A549 (cell line): ENCODE measurements at regions not wholly inside any gene's neighbourhood (a gene's known extent, or its start where the extent isn't known, plus 50 kb on each side); places are given as distances from the start of the nearest gene placed in this dataset.

Experiments used
- ATAC-seq, 2 experiments: fragments of 200-7000 bp in 1 of 2; fragments of >200 bp in 1 of 2; cut with Nextera tagmentation in 1 of 2; cut with Tn5 transposase in 1 of 2; 3 replicates each; pipeline versions ENCODE4 v1.8.0 to v1.9.1; 2018 to 2020; ENCODE audit warnings: mild to moderate bottlenecking in 1 of 2, moderate library complexity in 1 of 2
- CTCF ChIA-PET: fragments of 300-600 bp; sonication (Branson Sonifier 250); formaldehyde crosslinking; extraction: SDS; loops from one replicate; lab custom pipeline; 2021; ENCODE audit warnings: antibody characterized with exemption, inconsistent platforms; lab: Yijun Ruan, JAX
- POLR2A ChIA-PET: fragments of 350-600 bp; formaldehyde crosslinking; extraction: SDS; loops from one replicate; lab custom pipeline; 2021; ENCODE audit warnings: antibody characterized with exemption, inconsistent platforms; lab: Yijun Ruan, JAX
- DNase-seq, 2 experiments: peaks; one replicate each; pipeline versions ENCODE4 v3.0.0 to v3.0.0-alpha.2; 2011 to 2016; ENCODE audit warnings: low read depth in 1 of 2, low spot score in 1 of 2
- FAIRE-seq: peaks from 2 replicates; lab custom pipeline; 2011; peaks lifted over from hg19 to GRCh38; lab: Jason Lieb, UNC
- H3K27ac ChIP-seq, 2 experiments: fragments of >200 bp; sonication (Bioruptor Twin); formaldehyde crosslinking; 3 replicates each; pipeline ENCODE4 v1.5.1; 2016 to 2017
- H3K4me1 ChIP-seq: fragments of >200 bp; sonication (Bioruptor Twin); formaldehyde crosslinking; 3 replicates; pipeline ENCODE4 v1.6.1; 2016
- H3K4me2 ChIP-seq: fragments of >200 bp; sonication (Bioruptor Twin); formaldehyde crosslinking; 3 replicates; pipeline ENCODE4 v1.6.1; 2016
- H3K4me3 ChIP-seq: fragments of >200 bp; sonication (Bioruptor Twin); formaldehyde crosslinking; 3 replicates; pipeline ENCODE4 v1.5.1; 2016
- H3K9me3 ChIP-seq: fragments of >200 bp; sonication (Bioruptor Twin); formaldehyde crosslinking; 3 replicates; pipeline ENCODE4 v1.6.1; 2016
- BCL3 ChIP-seq: fragments of >200 bp; sonication (Bioruptor Twin); formaldehyde crosslinking; IDR thresholded peaks from 3 replicates; pipeline ENCODE4 v1.6.1; 2016
- CBX2 ChIP-seq: fragments of 200-600 bp; sonication (generic); IDR thresholded peaks from 2 replicates; pipeline ENCODE4 v1.6.1; 2016; ENCODE audit warnings: low read depth, mild to moderate bottlenecking, borderline replicate concordance
- CBX8 ChIP-seq: fragments of 200-600 bp; sonication (generic); IDR thresholded peaks from 2 replicates; pipeline ENCODE4 v1.6.1; 2016
- CEBPB ChIP-seq, 2 experiments: fragments of >200 bp in 1 of 2; sonication (Bioruptor Twin) in 1 of 2; formaldehyde crosslinking in 1 of 2; IDR thresholded peaks; 2 replicates each; pipeline ENCODE4 v1.6.1; 2012 to 2016
- CHD4 ChIP-seq: fragments of 200-600 bp; sonication (generic); IDR thresholded peaks from 2 replicates; pipeline ENCODE4 v1.6.1; 2016; ENCODE audit warnings: antibody characterized with exemption, mild to moderate bottlenecking, borderline replicate concordance
- E2F6 ChIP-seq: IDR thresholded peaks from 2 replicates; pipeline ENCODE4 v1.6.1; 2012; ENCODE audit warnings: low read depth, borderline replicate concordance
- EHMT2 ChIP-seq: fragments of 200-600 bp; sonication (generic); IDR thresholded peaks from 2 replicates; pipeline ENCODE4 v1.6.1; 2016; ENCODE audit warnings: antibody characterized with exemption, low read depth, mild to moderate bottlenecking, moderate library complexity
- EP300 ChIP-seq, 2 experiments: fragments of >200 bp; sonication (Bioruptor Twin); formaldehyde crosslinking; IDR thresholded peaks; 2 replicates in 1 of 2; 3 replicates in 1 of 2; pipeline ENCODE4 v1.6.1; 2016 to 2017
- GATA3 ChIP-seq: IDR thresholded peaks from 2 replicates; pipeline ENCODE4 v1.6.1; 2012; ENCODE audit warnings: borderline replicate concordance
- HOXA7 ChIP-seq: fragments of 250-450 bp; sonication (Bioruptor Pico); IDR thresholded peaks from 2 replicates; pipeline ENCODE4 v1.5.0; 2020; ENCODE audit warnings: mild to moderate bottlenecking, moderate library complexity
- HOXB5 ChIP-seq: fragments of 250-450 bp; sonication (Bioruptor Pico); IDR thresholded peaks from 2 replicates; pipeline ENCODE4 v1.5.0; 2020; ENCODE audit warnings: mild to moderate bottlenecking, moderate library complexity
- JUN ChIP-seq, 2 experiments: fragments of >200 bp; sonication (Bioruptor Twin); formaldehyde crosslinking; IDR thresholded peaks; 2 replicates in 1 of 2; 3 replicates in 1 of 2; pipeline ENCODE4 v1.6.1; 2016 to 2017
- KDM1A ChIP-seq: fragments of 200-600 bp; sonication (generic); IDR thresholded peaks from 2 replicates; pipeline ENCODE4 v1.6.1; 2016; ENCODE audit warnings: low read depth, mild to moderate bottlenecking
- MAZ ChIP-seq: fragments of 150-350 bp; IDR thresholded peaks from 2 replicates; pipeline ENCODE4 v1.6.1; 2014; ENCODE audit warnings: antibody characterized with exemption, low read depth, low read length, borderline replicate concordance
- MYC ChIP-seq: IDR thresholded peaks from 2 replicates; pipeline ENCODE4 v1.6.1; 2012; ENCODE audit warnings: mild to moderate bottlenecking, inconsistent platforms, low read length, improper control_type of control experiment, borderline replicate concordance
- POLR2A ChIP-seq: IDR thresholded peaks from 2 replicates; pipeline ENCODE4 v1.6.1; 2012; ENCODE audit warnings: mild to moderate bottlenecking, low read length
- RARB ChIP-seq: fragments of 250-450 bp; sonication (Bioruptor Pico); IDR thresholded peaks from 2 replicates; pipeline ENCODE4 v1.8.0; 2021; ENCODE audit warnings: mild to moderate bottlenecking, moderate library complexity
- REST ChIP-seq: fragments of 200-600 bp; sonication (generic); IDR thresholded peaks from 2 replicates; pipeline ENCODE4 v1.6.1; 2016; ENCODE audit warnings: antibody characterized with exemption, mild to moderate bottlenecking, moderate library complexity
- SREBF2 ChIP-seq: fragments of 450-650 bp; IDR thresholded peaks from 2 replicates; pipeline ENCODE4 v1.6.1; 2014; ENCODE audit warnings: mild to moderate bottlenecking, moderate library complexity
- USF2 ChIP-seq: fragments of 450-650 bp; IDR thresholded peaks from 2 replicates; pipeline ENCODE4 v1.6.1; 2014; ENCODE audit warnings: antibody characterized with exemption
- ZFP36 ChIP-seq: fragments of 450-650 bp; IDR thresholded peaks from 2 replicates; pipeline ENCODE4 v1.6.1; 2014; ENCODE audit warnings: borderline replicate concordance; ENCODE audit not compliant: partially characterized antibody
- ZSCAN20 ChIP-seq: fragments of 250-450 bp; sonication (Bioruptor Pico); IDR thresholded peaks from 2 replicates; pipeline ENCODE4 v1.8.0; 2022; ENCODE audit warnings: mild to moderate bottlenecking, moderate library complexity
- WGBS: methylation state at CpG from one replicate; pipeline ENCODE4 v1.1.6; 2017; ENCODE audit errors: missing lambda C conversion rate; 5-methylcytosine and 5-hydroxymethylcytosine counted together

- no peak overlapping the region for H3K4me3 ChIP-seq
- H3K27ac ChIP-seq: peak overlapping the region; percentile 25 to 82; a peak in 4 of 6 replicates
- FAIRE-seq: no peak
- ATAC-seq: peak in 1 of 2 experiments; percentile 24; a peak in 2 of 6 replicates
- no peak for DNase-seq
- WGBS: 83% methylated on average over 21 of the region's 21 CpGs
- ChIA-PET CTCF (interaction anchor here (0.9 to 2.9 kb wide), 5 partner anchors 8 to 38 kb away, joined by 3 to 16 read pairs (median 4); no protein-coding TSS in a partner anchor), POLR2A (no interaction called here)
- peaks cover 21% of the 10 kb centered on the region for H3K4me1 ChIP-seq
- no peak overlapping the region for H3K4me2 ChIP-seq
- no peak for TF ChIP-seq CHD4
- TF ChIP-seq CEBPB (IDR thresholded peaks at IDR 0.05): no peak
- TF ChIP-seq USF2: no peak
- TF ChIP-seq EP300 (IDR thresholded peaks at IDR 0.05): no peak
- TF ChIP-seq CBX8: no peak
- TF ChIP-seq ZSCAN20 (CRISPR knock-in tag): no peak
- TF ChIP-seq HOXA7 (CRISPR knock-in tag): no peak
- TF ChIP-seq REST: no peak
- no peak for TF ChIP-seq EHMT2
- H3K9me3 ChIP-seq: no peaks in the 10 kb centered on the region
These were observed 71.5 kb upstream of the SMNDC1 start for GRCh38 chr10:110376021-110376766.

- CTCF ChIA-PET: interaction anchor here (0.8 to 2.9 kb wide), 5 partner anchors 9 to 22 kb away, joined by 3 to 16 read pairs (median 4); no protein-coding TSS in a partner anchor
- Histone ChIP-seq H3K4me3 (no peak overlapping the region), H3K9me3 (no peaks in the 10 kb centered on the region), H3K27ac (peak overlapping the region; percentile 25 to 82; a peak in 4 of 6 replicates), H3K4me1 (peaks cover 21% of the 10 kb centered on the region), H3K4me2 (no peak overlapping the region)
- FAIRE-seq: no peak
- POLR2A ChIA-PET: no interaction called here
- ATAC-seq: no peak
- no peak for TF ChIP-seq ZFP36
- TF ChIP-seq GATA3: no peak
- TF ChIP-seq RARB: no peak
- 94% methylated on average over 5 of the region's 5 CpGs for WGBS
- no peak for DNase-seq
These were observed 72.0 kb upstream of the SMNDC1 start for GRCh38 chr10:110376767-110377160.

GRCh38 chr10:110378006-110378405 is 73.3 kb upstream of the SMNDC1 start:
- ATAC-seq (no peak), FAIRE-seq (no peak), DNase-seq (no peak)
- WGBS: 89% methylated on average over 4 of the region's 4 CpGs
- TF ChIP-seq E2F6 (no peak), MAZ (no peak), JUN (IDR thresholded peaks at IDR 0.05) (no peak), EHMT2 (no peak), GATA3 (no peak), KDM1A (no peak), POLR2A (no peak), ZSCAN20 (CRISPR knock-in tag) (no peak), BCL3 (no peak), HOXB5 (CRISPR knock-in tag) (no peak), CBX2 (no peak), MYC (no peak), SREBF2 (no peak)
- Histone ChIP-seq H3K4me1 (peaks cover 9% of the 10 kb centered on the region), H3K4me3 (no peak overlapping the region), H3K9me3 (no peaks in the 10 kb centered on the region), H3K4me2 (no peak overlapping the region), H3K27ac (peak overlapping the region in 1 of 2 experiments; percentile 82; a peak in 2 of 6 replicates)
- ChIA-PET CTCF (interaction anchor here (0.7 to 2.9 kb wide), 4 partner anchors 10 to 23 kb away, joined by 3 to 16 read pairs (median 4); no protein-coding TSS in a partner anchor), POLR2A (no interaction called here)
